Activated naive CD4-positive, alpha-beta T cell treated with anti-CD3 and anti-CD28 coated beads, Interleukin-2, amount 50 U/mL, for 72 hours (primary cell): ENCODE measurements at regions not wholly inside any gene's neighbourhood (a gene's known extent, or its start where the extent isn't known, plus 50 kb on each side); places are given as distances from the start of the nearest gene placed in this dataset.
A peak's percentile ranks its signal among the peaks of the same experiment; 100 is the strongest.

Experiments
- ATAC-seq, 2 donors: fragments of 150-1000 bp; cut with Tn5 transposase; 2 replicates each; pipeline ENCODE4 v1.10.0; 2021; ENCODE audit warnings: mild to moderate bottlenecking in 2 of 2, moderate library complexity in 2 of 2
- DNase-seq, 2 donors: peaks; one replicate each; pipeline ENCODE4 v3.0.0; 2021 to 2022; ENCODE audit warnings: low spot score in 2 of 2
- H3K27ac Mint-ChIP-seq, 2 donors: one replicate each; pipeline ENCODE4 v1.8.0; 2022; ENCODE audit warnings: mild to moderate bottlenecking in 2 of 2, mixed read lengths in 2 of 2
- H3K36me3 Mint-ChIP-seq, 2 donors: one replicate each; pipeline ENCODE4 v1.8.0; 2022; ENCODE audit warnings: mixed read lengths in 2 of 2
- H3K9me3 Mint-ChIP-seq, 2 donors: one replicate each; pipeline ENCODE4 v1.8.0; 2022; ENCODE audit warnings: mixed read lengths in 2 of 2

GRCh38 chr13:111877906-111878305 is 189.0 kb upstream of the SOX1 start:
- no peaks in the 10 kb centered on the region for H3K36me3 Mint-ChIP-seq
- no peak overlapping the region for H3K27ac Mint-ChIP-seq
- H3K9me3 Mint-ChIP-seq: peaks cover 0 to 9% of the 10 kb centered on the region in 2 donors
- DNase-seq (no peak), ATAC-seq (no peak)

GRCh38 chr13:111879719-111880118 is 187.2 kb upstream of the SOX1 start:
- no peaks in the 10 kb centered on the region for H3K36me3 Mint-ChIP-seq
- DNase-seq (peak in 1 of 2 donors; percentile 14), ATAC-seq (no peak)
- no peak overlapping the region for H3K27ac Mint-ChIP-seq
- H3K9me3 Mint-ChIP-seq: peaks cover 0 to 6% of the 10 kb centered on the region in 2 donors

DNA sequence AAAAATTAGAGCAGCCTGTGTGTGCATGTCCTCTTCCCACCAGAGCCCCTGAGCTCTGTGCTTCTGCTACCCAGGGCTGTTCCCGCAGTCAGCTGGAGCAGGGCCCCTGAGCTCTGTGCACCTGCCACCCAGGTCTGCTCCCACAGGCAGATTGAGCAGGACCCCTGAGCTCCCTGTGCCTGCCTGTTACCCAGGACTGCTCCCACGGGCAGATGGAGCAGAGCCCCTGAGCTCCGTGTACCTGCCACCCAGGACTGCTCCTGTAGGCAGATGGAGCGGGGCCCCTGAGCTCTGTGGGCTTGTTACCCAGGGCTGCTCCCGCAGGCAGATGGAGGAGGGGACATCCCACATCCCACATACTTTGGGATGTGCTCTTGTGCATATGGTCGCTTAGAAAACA is 186.8 kb upstream of the SOX1 start:
- Mint-ChIP-seq H3K9me3 (peaks cover 0 to 5% of the 10 kb centered on the region in 2 donors), H3K36me3 (no peaks in the 10 kb centered on the region)
- ATAC-seq: no peak

DNA sequence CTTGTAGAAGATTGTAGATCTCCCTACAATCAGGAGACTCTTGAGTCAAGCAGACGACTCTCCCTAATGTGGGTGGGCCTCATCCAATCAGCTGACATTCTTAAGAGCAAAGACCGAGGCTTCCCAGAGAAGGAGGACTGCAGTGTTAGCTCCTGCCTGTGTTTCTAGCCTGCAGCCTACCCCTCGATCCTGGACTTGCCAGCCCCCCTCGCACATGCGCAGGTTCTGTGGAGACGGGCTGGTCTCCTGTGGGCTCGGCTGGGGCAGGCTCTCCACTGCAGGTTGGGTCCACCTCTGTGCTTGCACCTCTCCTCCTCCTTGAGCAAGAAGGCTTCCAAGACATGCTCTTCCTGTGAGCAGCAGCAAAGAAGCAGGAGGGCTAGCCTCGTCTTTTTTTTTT is 185.2 kb upstream of the SOX1 start:
- H3K36me3 Mint-ChIP-seq: no peaks in the 10 kb centered on the region
- ATAC-seq (no peak), DNase-seq (no peak)
- H3K27ac Mint-ChIP-seq: no peak overlapping the region
- H3K9me3 Mint-ChIP-seq: peaks cover 0 to 12% of the 10 kb centered on the region in 2 donors

More for the DNA sequence above, 186.8 kb upstream of the SOX1 start:
- no peak overlapping the region for H3K27ac Mint-ChIP-seq
- peak in 1 of 2 donors; percentile 25 for DNase-seq

DNA sequence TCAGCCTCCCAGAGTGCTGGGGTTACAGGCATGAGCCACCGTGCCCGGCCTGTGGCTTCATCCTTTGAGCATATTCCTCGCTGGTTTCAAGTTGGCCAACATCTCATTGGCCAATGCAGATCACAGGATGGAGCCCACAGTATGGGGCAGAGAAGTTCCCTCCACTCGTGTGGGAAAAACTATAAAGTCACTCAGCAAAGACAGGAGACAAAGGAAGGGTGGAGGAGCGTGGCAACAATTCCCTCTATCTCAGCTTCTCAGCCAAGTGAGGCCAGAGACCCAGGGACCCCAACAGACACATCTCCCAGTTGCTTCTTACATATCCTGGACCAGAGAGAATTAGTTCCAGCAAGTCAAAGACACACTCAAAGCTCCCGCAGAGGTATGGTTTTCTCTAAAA is 184.6 kb upstream of the SOX1 start:
- H3K27ac Mint-ChIP-seq: no peak overlapping the region
- DNase-seq (no peak), ATAC-seq (no peak)
- no peaks in the 10 kb centered on the region for H3K36me3 Mint-ChIP-seq
- H3K9me3 Mint-ChIP-seq: peaks cover 0 to 12% of the 10 kb centered on the region in 2 donors

GRCh38 chr13:111883571-111884343 is 183.2 kb upstream of the SOX1 start:
- DNase-seq (no peak), ATAC-seq (no peak)
- Mint-ChIP-seq H3K27ac (no peak overlapping the region), H3K36me3 (no peaks in the 10 kb centered on the region), H3K9me3 (peaks cover 0 to 12% of the 10 kb centered on the region in 2 donors)

GRCh38 chr13:111886217-111886945 is 180.6 kb upstream of the SOX1 start:
- ATAC-seq (no peak), DNase-seq (no peak)
- Mint-ChIP-seq H3K9me3 (peaks cover 11 to 27% of the 10 kb centered on the region in 2 donors), H3K36me3 (peaks cover 0 to 6% of the 10 kb centered on the region in 2 donors), H3K27ac (no peak overlapping the region)

GRCh38 chr13:111893071-111893606 is 173.8 kb upstream of the SOX1 start:
- peaks cover 16 to 20% of the 10 kb centered on the region in 2 donors for H3K9me3 Mint-ChIP-seq
- H3K36me3 Mint-ChIP-seq: peaks cover 0 to 14% of the 10 kb centered on the region in 2 donors
- DNase-seq (peak in 1 of 2 donors; percentile 47), ATAC-seq (no peak)
- no peak overlapping the region for H3K27ac Mint-ChIP-seq

DNA sequence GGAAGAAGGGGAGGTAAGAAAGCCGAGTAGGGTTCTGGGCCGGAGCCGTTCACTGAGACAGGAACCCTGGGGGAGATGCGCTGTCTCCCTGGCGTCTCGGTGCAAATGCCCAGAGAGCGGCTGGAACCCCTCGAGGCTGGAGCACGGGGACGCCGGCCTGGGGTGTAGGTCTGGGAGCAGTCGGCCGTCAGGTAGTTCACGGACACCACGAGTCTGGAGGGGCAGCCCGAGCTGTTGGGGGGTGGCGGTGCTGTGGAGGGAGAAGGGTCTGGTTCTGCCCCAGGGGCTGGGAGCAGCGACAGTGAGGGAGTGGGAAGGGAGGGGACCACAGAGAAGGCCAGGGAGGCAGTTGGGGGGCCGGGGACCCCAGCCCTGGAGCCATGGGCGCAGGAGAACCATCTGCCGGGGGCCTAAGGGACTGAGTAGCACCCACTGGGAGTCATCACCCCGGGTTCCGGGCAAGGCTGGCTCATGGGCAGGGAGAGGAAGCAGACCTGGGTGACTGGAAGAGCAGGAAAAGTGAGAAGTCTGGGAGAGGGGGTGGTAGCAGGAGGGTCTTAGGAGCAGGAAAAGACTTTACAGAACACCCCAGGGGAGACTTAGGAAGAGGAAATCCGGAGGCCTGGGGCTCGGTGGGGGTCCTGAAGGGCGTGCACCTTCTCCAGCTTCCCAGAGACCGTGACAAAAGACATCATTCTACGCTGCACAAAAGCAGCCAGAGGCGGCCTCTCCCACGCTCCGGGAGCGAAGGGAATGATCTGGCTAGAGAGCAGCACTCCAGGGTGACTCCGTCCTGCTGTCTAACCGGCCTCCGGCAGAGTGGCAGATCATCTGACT is 173.1 kb upstream of the SOX1 start:
- H3K9me3 Mint-ChIP-seq: peaks cover 16 to 20% of the 10 kb centered on the region in 2 donors
- H3K36me3 Mint-ChIP-seq: peaks cover 0 to 14% of the 10 kb centered on the region in 2 donors
- DNase-seq (peak in 1 of 2 donors; percentile 34), ATAC-seq (no peak)
- no peak overlapping the region for H3K27ac Mint-ChIP-seq

DNA sequence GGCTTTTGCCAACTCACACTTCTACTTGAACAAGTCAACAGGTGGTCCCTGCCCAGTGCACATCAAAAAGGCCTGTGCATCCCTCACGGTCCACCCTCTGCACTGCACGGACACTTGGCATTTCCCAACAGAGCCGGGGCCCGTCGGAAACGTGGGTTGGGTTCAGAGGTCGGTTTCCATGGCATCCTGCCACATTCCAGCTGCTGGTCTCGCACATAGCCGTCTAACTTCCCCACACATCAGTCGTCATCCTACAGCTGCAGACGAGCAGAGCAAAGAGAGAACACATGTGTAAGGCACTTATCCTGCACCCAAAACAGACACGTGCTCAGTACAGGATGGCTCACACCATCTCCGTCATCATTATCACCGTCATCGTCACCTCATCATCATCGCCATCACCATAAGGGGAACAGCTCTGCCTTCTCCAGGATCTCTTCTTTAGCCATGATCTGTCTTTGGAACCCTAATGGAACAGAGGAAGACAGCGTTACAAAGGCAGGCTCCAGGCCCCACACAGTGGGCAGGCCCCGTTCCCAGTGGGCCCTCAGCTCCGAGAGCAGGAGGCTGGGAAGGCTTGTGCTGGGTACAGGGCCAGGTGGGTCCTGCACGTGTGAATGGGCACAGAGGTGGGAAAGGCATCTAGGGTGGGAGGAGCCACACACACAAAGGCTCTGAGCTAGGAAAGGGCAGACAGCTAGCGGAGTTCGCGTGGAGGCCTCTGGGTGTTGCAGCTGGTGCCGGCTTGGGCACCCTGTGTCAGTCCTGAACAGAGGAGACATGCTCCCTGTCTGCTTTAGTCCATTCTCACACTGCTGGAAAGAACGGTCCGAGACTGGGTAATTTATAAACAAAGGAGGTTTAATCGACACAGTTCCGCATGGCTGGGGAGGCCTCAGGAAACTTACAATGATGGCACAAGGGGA is 170.8 kb upstream of the SOX1 start:
- H3K36me3 Mint-ChIP-seq: peaks cover 0 to 10% of the 10 kb centered on the region in 2 donors
- H3K9me3 Mint-ChIP-seq: peaks cover 7 to 8% of the 10 kb centered on the region in 2 donors
- H3K27ac Mint-ChIP-seq: no peak overlapping the region
- ATAC-seq: no peak
- peak in 1 of 2 donors; percentile 28 for DNase-seq

DNA sequence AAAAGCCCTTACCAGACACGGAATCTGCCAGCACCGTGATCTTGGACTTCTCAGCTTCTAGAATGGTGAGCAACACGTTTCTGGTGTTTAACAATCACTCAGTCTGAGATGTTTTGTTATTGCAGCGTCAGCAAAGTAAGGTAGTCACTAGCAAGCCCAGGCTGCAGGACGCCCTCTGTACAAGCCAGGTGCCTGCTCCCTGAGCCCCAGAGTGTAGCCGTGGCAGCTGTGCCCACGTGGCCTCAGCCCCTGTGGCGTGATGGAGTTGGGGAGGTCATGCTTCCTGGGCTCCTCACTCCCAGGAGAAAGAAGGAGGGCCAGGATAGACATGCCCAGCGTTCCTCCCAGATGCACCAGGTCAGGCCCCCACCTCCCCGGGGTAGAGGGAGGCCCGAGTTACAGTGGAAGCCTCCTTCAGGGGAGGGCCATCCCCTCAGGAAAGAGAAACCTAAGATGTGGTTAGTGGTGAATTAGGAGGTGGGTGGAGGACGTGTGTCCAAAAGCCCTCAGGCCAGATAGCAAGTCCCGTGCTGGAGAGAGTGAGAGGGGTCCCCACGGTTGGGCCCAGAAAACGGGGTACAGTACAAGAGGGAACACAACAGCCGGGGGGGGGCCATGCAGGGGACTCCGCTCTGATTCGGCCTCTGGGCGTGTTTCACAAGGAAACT is 169.6 kb upstream of the SOX1 start:
- Mint-ChIP-seq H3K27ac (no peak overlapping the region), H3K36me3 (peaks cover 0 to 6% of the 10 kb centered on the region in 2 donors), H3K9me3 (peaks cover 3 to 5% of the 10 kb centered on the region in 2 donors)
- ATAC-seq (no peak), DNase-seq (peak in 1 of 2 donors; percentile 26)

- Mint-ChIP-seq H3K9me3 (peaks cover 3 to 5% of the 10 kb centered on the region in 2 donors), H3K36me3 (peaks cover 0 to under 1% of the 10 kb centered on the region in 2 donors), H3K27ac (no peak overlapping the region)
- DNase-seq: peak in 1 of 2 donors; percentile 11
- ATAC-seq: no peak
Observed at GRCh38 chr13:111897846-111898215, 169.1 kb upstream of the SOX1 start.

- Mint-ChIP-seq H3K36me3 (no peaks in the 10 kb centered on the region), H3K9me3 (peaks cover 3 to 5% of the 10 kb centered on the region in 2 donors), H3K27ac (no peak overlapping the region)
- ATAC-seq (no peak), DNase-seq (peak in 1 of 2 donors; percentile 25)
Observed at GRCh38 chr13:111898956-111899713, 167.8 kb upstream of the SOX1 start.

GRCh38 chr13:111899714-111900389 is 167.1 kb upstream of the SOX1 start:
- ATAC-seq (no peak), DNase-seq (peak in 1 of 2 donors; percentile 38)
- Mint-ChIP-seq H3K36me3 (no peaks in the 10 kb centered on the region), H3K9me3 (peaks cover 3% of the 10 kb centered on the region in 2 donors), H3K27ac (no peak overlapping the region)
